ENCODE measurements at regions not wholly inside any gene's neighbourhood (a gene's known extent, or its start where the extent isn't known, plus 50 kb on each side); places are given as distances from the start of the nearest gene placed in this dataset.

- TF ChIP-seq ATF3 (CRISPR knock-in tag; conservative IDR thresholded peaks at IDR 0.05) = no peak
- TF ChIP-seq, protein P1, sequence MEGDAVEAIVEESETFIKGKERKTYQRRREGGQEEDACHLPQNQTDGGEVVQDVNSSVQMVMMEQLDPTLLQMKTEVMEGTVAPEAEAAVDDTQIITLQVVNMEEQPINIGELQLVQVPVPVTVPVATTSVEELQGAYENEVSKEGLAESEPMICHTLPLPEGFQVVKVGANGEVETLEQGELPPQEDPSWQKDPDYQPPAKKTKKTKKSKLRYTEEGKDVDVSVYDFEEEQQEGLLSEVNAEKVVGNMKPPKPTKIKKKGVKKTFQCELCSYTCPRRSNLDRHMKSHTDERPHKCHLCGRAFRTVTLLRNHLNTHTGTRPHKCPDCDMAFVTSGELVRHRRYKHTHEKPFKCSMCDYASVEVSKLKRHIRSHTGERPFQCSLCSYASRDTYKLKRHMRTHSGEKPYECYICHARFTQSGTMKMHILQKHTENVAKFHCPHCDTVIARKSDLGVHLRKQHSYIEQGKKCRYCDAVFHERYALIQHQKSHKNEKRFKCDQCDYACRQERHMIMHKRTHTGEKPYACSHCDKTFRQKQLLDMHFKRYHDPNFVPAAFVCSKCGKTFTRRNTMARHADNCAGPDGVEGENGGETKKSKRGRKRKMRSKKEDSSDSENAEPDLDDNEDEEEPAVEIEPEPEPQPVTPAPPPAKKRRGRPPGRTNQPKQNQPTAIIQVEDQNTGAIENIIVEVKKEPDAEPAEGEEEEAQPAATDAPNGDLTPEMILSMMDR (IDR thresholded peaks at IDR 0.05) = no peak
- TF ChIP-seq, protein P2, sequence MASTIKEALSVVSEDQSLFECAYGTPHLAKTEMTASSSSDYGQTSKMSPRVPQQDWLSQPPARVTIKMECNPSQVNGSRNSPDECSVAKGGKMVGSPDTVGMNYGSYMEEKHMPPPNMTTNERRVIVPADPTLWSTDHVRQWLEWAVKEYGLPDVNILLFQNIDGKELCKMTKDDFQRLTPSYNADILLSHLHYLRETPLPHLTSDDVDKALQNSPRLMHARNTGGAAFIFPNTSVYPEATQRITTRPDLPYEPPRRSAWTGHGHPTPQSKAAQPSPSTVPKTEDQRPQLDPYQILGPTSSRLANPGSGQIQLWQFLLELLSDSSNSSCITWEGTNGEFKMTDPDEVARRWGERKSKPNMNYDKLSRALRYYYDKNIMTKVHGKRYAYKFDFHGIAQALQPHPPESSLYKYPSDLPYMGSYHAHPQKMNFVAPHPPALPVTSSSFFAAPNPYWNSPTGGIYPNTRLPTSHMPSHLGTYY (CRISPR knock-in tag; IDR thresholded peaks at IDR 0.05) = no peak
- no peak for TF ChIP-seq AFF4 (CRISPR knock-in tag; IDR thresholded peaks at IDR 0.05; ENCODE audit: borderline replicate concordance)
- TF ChIP-seq GABPB1 (CRISPR knock-in tag; IDR thresholded peaks at IDR 0.05) = no peak
- TF ChIP-seq IRF2 (CRISPR knock-in tag; IDR thresholded peaks at IDR 0.05; ENCODE audit: borderline replicate concordance, low read depth) = no peak
- TF ChIP-seq TP53 (CRISPR knock-in tag; IDR thresholded peaks at IDR 0.05) = no peak
- TF ChIP-seq MAX (CRISPR knock-in tag; IDR thresholded peaks at IDR 0.05) = no peak
- TF ChIP-seq ATF2 (CRISPR knock-in tag; IDR thresholded peaks at IDR 0.05; ENCODE audit: borderline replicate concordance, low read depth) = no peak
- no peak for TF ChIP-seq PRRX2 (CRISPR knock-in tag; IDR thresholded peaks at IDR 0.05)
- TF ChIP-seq, protein P3, sequence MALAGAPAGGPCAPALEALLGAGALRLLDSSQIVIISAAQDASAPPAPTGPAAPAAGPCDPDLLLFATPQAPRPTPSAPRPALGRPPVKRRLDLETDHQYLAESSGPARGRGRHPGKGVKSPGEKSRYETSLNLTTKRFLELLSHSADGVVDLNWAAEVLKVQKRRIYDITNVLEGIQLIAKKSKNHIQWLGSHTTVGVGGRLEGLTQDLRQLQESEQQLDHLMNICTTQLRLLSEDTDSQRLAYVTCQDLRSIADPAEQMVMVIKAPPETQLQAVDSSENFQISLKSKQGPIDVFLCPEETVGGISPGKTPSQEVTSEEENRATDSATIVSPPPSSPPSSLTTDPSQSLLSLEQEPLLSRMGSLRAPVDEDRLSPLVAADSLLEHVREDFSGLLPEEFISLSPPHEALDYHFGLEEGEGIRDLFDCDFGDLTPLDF (CRISPR knock-in tag; IDR thresholded peaks at IDR 0.05) = no peak
These were observed 365.6 kb downstream of the CDK5RAP2 start for GRCh38 chr9:120214332-120214731.
